Lower leg skin (tissue), 3 donors: ENCODE measurements at regions not wholly inside any gene's neighbourhood (a gene's known extent, or its start where the extent isn't known, plus 50 kb on each side); places are given as distances from the start of the nearest gene placed in this dataset.

Experiments
- POLR2A ChIP-seq, 2 donors: fragments of 450-650 bp; IDR thresholded peaks; one replicate each; pipeline ENCODE4 v1.6.1; 2016 to 2017; ENCODE audit warnings: antibody characterized with exemption in 2 of 2, mild to moderate bottlenecking in 1 of 2, moderate library complexity in 1 of 2
- TF ChIP-seq, protein P1 (sequence below), 3 donors: fragments of 450-650 bp; IDR thresholded peaks; one replicate each; pipeline ENCODE4 v1.5.1; 2016; ENCODE audit warnings: antibody characterized with exemption in 3 of 3, mild to moderate bottlenecking in 3 of 3, moderate library complexity in 2 of 3

DNA sequence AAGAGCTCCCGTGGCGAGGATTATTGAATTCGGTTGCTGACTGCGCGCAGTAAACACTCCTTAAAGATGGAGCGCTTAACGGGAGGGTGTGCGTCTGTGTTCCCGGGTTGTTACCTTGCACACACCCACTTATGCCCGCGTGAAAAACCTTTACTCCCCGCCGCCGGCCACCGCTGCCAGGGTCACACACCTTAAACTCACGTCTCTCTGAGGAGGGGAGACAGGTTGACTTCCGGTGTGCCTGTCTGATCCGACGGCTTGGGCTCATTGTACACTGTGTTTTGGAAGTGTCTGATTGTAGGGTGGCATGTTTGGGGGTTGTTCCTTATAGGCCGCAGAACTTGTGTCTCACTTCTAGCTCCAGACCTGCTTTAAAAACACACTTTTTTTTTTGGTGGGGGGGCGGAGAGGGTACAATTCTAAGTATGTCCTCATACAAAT lies 66.8 kb downstream of the KPNA2 start:
- TF ChIP-seq, protein P1, sequence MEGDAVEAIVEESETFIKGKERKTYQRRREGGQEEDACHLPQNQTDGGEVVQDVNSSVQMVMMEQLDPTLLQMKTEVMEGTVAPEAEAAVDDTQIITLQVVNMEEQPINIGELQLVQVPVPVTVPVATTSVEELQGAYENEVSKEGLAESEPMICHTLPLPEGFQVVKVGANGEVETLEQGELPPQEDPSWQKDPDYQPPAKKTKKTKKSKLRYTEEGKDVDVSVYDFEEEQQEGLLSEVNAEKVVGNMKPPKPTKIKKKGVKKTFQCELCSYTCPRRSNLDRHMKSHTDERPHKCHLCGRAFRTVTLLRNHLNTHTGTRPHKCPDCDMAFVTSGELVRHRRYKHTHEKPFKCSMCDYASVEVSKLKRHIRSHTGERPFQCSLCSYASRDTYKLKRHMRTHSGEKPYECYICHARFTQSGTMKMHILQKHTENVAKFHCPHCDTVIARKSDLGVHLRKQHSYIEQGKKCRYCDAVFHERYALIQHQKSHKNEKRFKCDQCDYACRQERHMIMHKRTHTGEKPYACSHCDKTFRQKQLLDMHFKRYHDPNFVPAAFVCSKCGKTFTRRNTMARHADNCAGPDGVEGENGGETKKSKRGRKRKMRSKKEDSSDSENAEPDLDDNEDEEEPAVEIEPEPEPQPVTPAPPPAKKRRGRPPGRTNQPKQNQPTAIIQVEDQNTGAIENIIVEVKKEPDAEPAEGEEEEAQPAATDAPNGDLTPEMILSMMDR (IDR thresholded peaks at IDR 0.05), result no peak
- no peak for TF ChIP-seq POLR2A (IDR thresholded peaks at IDR 0.05)
